CD4-positive, alpha-beta T cell treated with Interleukin-10 for 1 hour (primary cell): ENCODE measurements at regions not wholly inside any gene's neighbourhood (a gene's known extent, or its start where the extent isn't known, plus 50 kb on each side); places are given as distances from the start of the nearest gene placed in this dataset.
"Not testable (repeated sequence)": the region's sequence is repeated elsewhere in the genome, so short reads cannot be mapped to it uniquely, and the experiment has no call there.

Experiments used
- DNase-seq: peaks from one replicate; pipeline ENCODE4 v3.0.0-alpha.2; 2020

DNA sequence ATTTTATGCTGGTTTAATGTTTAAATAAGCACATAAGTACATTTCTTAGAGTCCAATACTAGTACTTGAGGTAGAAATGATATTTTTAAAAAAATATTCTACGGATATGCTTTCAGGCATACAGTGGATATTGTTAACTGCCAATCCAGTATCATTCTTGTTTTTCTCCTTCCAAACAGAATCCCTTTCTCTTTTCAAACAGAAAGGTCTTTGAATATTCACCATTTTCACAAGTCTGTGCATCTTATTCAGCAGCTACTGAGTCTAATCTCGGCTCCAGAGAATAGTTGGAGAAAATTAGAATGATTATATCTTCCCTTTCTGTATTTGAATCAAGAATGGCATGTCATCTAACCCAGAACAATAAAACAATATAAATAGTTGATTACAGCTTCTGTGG is 174.5 kb downstream of the GOLGA6L6 start:
- DNase-seq, result no peak

DNA sequence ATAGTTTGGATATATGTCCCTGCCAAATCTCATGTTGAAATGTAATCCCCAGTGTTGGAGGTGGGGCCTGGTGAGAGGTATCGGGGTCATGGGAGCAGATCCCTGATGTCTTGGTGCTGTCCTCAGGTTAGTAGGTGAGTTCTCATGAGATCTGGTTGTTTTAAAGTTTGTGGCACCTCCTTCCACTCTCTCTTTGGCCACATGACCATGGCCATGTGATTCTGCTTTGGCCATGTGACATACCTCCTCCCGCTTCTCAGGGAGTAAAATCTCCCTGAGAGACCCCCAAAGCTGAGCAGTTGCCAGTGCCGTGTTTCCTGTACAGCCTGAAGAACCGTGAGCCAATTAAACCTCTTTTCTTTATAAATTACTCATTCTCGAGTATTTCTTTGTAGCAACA is 178.0 kb downstream of the GOLGA6L6 start:
- DNase-seq, result not testable (repeated sequence)

DNA sequence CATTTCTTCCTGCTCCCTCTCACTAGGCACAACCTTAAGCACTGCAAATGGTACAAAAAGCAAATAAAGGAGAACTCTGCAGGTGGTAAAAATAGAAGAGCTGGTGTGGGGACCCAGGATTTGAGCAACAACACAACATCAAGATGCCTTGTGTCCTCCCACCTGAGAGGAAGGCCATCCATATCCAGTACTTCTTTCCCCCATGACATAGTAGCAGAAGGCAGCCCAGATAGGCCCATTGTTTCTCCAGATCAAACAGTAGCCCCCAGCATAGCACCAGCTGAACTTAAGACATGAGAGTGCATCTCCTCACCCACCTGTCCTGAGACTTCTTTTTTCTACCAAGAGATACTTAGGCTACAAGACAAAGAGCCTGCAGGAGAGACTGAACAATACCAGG is 180.5 kb downstream of the GOLGA6L6 start:
- DNase-seq, result no peak

DNA sequence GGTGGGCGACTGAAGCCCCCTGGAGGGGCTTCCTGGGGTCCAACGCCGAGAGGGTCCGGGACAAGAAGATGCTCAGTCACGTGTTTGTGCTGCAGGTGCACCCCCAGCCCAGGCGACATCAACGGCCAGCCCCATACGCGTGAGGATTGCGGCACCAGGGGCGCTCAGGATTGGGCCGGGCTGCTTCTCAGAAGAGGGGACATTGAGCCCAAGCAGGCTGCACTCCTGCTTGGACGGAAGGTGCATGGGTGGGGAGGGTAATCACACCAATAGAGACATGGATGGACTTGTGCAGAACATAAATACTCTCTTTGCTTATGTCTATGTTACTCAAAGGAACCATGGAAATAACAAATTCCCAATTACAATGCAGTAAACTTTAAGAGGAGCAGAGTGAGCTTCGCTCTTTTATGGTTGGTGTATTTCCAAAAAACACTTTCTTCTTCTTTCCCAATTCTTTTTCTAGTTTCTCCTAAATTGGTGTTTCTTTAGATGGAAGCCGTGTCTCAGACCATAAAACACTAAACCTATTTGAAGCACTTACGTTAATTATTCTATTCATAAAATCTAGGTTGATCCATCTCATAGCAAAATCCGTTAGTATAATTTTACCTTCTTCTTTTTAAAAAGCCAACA is 182.7 kb downstream of the GOLGA6L6 start:
- DNase-seq, result no peak

DNA sequence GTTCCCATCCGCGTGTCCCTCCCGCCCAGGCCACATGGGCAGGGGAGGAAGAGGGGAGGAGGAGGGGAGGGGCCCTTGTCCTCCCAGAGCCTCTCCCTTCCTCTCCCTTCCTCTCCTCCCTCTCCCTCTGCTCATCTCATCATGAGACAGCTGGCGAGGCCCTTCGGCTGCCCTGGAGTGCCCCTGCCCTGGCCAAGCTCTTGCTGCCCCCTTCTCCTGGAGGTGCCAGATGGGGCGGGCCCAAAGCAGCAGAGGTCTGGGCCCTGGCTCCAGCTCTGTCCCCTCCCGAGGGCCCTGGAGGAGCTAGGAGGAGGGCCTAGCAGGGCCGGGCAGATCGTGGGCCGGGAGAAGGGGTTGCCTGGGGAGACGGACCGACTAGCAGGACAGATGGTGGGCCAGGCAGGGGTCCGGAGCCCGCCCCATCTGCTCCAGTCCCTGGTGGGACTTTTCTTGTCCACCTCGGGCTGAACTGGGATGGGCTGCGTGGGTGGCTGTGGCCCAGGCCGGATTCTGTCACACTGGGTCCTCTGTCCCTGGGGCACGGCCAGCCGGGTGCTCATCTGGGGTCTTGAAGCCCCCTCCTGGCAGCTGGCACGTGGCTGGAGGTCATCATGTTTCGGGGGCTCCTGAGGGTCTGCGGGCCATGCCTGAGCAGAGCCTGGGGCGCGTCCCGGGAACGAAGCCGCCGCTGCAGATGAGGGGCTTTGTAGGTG is 183.4 kb downstream of the GOLGA6L6 start:
- DNase-seq, result no peak

DNA sequence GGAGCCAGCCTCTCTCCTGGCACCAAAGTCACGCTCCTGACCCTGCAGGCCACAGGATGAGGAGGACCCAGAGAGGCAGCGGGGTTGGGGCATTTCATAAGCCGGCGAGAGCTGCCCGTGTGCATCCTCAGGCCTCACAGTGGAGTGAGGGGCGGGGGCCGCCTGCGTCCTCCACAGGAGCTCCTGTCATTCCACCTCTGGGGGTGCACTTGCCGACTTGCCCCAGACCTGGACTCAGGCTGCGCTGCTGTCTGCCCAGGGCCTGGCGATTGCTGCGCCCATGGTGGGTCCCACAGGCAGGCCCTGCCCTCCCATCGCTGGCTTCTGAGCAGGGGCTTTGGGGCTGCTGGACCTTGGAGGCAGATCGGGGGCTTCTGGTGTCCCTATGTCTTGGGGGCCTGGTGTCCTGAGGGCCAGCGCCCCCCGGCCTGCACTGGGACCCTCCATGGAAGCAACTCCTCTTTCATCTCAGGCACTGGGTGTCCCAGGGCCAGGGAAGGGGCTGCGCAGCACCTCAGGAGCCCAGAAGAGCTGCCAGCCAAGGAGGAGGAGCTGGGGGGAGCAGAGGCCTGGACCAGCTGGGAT is 184.0 kb downstream of the GOLGA6L6 start:
- DNase-seq, result no peak

DNA sequence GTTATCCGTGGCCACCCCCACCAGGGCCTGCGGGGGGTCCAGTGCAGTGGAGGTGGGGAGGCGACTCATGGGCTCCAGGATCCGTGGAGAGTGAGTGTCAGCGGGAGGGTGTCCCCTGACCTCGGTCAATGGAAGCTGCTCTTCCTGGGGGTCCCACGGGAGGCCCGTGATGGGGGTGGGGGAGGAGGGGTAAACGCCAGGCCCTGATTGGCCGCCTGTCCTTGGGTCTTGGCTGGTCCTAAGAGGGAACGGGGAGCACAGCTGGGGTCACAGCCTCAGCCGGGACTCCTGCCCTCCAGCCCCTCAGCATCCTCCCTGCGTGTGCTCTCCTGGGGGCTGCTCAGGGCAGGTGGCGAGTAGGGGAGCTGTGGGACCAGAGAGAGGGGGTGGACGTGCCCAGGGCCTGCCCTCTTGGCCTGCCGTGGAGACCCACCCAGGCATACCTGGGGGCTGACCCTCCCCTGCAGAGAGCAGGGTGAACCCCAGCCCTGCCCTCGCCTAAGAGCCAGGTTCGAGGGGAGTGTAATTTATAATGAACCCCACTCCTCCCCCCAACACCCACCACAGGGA is 184.6 kb downstream of the GOLGA6L6 start:
- DNase-seq, result no peak

DNA sequence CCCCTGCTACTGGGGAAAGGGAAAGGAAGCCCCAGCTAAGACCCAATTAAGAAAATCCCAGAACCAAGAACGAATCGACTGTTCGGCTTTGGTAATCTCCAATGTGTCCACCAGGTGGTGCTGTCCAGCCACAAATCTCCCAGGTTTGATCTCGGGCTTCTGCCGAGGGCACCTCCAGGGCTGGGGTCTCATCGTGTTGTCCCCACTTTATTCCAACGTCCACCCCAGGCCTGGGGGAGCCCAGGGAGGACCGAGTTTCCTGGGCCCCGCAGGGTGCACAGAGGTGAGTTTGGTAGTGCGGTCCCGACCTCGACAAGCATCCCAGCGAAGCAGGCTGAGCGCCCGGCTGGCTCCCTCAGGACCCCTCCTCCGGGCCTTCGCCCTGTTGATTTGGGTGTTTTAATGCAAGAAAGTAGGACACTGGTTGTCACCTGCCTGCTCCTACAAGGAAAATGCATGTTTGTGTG is 185.1 kb downstream of the GOLGA6L6 start:
- peak; percentile 76 for DNase-seq

DNA sequence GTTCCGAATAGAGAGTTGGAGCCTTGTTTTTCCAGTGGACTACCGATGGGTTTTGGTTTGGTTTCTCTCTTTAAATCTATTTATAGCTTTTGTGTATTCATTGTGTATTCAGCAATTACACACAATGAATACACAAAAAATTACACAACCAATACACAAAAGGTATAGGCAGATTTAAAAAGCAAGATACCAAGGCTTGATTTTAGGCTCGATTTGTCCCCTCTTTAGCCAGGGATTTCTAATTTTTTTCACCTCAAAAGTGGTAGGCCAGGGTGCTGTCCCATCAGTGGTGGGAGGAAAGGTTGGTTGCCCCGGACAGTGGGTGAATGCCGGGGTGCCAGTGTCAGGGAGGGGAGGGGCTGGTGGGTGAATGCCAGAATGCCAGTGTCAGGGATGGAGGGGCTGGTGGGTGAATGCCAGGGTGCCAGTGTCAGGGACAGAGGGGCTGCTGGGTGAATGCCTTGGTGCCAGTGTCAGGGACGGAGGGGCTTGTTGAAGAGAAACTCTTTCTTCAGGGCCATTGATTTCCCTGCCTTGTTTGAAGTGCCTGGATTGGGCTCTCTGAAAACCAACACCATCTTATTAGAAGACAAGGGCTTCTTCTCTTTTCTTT is 186.2 kb downstream of the GOLGA6L6 start:
- no peak for DNase-seq

DNA sequence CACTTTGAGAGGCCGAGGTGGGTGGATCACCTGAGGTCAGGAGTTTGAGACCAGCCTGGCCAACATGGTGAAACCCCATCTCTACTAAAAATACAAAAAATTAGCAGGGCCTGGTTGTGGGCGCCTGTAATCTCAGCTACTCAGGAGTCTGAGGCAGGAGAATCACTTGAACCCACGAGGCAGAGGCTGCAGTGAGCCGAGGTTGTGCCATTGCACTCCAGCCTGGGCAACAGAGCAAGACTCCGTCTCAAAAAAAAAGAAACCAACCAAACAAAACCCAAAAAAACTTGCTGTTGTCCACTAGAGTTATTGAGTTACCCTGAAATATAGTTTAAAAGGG is 186.7 kb downstream of the GOLGA6L6 start:
- not testable (repeated sequence) for DNase-seq

DNA sequence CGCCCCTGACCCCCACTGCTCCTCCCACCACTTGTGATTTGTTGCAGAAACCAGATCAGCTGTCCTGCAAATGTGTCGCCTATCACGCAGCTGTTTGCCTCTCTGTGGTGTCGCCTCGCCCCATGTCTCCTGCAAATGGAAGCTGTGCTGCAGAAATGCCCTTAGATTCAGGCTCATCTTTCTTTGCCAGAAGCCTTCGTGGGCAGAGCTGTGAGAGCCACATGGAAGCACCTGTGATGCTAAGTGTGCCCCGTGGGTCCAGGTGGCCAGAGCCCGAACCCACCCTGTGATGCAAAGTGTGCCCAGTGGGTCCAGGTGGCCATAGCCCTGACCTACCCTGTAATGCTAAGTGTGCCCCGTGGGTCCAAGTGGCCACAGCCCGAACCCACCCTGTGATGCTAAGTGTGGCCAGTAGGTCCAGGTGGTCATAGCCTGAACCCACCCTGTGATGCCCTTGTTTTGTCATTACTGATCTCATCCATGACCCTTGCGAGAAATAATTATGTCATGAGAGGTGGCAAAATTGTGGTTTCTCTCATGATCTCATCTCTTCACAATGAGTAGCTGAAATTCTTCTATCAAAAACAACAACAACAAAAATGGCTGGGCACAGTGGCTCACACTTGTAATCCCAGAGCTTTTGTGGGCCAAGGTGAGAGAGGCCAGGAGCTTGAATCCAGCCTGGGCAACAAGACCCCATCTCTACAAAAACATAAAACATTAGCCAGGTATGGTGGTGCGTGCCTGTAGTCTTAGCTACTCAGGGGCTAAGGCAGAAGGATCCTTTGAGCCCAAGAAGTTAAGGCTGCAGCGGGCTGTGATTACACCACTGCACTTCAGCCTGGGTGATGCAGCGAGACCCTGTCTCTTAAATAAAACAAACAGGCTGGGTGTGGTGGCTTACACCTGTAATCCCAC is 187.4 kb downstream of the GOLGA6L6 start:
- no peak for DNase-seq

DNA sequence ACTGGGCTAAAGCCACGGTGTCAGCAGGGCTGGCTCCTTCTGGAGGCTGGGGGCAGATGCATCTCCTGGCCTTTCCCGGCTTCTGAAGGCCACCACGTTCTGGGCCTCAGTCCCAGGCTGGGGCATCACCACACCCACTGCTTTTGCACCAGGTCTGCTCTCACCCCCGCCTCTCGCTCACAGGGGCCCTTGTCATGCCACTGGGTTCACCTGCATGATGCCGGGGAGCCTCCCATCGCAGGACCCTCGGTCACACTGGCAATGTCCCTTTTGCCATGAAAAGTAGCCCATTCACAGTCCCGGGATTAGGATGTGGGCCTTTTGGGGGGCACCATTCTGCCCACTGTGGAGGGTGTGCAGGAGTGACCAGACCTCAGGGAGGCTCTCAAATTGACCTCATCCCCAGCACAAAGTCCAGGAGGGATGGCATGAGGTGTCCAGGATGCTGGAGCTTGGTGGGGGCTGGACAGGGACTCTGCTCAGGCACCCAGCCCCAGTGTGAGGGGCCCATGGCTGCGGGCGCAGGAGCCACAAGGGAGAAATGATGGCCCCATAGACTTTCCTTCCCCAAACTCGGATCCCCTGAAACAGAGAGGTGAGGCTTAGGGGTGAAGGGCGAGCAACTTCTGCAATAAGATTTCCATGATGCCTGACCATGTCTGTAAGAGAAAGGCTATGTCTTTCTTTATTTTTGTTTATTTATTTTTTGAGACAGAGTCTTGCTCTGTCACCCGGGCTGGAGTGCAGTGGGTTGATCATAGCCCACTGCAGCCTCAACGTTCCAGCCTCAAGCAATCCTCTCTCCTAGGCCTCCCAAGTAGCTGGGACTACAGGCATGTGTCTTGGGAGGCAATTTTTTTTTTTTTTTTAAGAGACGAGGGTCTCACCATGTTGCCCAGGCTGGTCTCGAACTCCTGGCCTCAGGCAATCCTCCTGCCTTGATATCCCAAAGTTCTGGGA is 189.1 kb downstream of the GOLGA6L6 start:
- no peak for DNase-seq

DNA sequence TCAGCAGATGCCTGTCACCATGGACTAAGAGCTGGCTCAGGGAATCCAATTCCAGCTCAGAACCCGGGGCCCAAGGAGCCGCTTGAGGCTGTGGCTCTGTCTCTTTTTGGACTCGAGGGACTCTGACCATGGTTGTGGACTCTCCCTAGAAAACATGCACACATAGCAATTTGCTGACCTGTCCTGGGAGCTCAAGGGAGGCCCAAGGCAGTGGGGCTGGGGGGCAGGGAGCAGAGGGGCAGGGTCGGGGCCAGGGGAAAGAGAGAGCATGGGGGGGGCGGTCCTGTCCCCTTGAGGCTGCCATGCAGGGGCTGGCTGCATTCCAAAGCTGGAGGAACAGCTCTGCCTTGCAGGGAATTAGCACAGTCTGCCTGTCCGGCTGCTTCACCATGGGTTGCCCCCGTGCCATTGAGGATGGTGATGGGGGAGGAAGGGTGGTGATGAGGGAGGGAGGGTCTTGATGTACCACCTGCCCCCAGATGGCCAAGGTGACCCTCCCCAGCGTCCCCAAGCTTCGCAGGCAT is 190.1 kb downstream of the GOLGA6L6 start:
- DNase-seq, result no peak

DNA sequence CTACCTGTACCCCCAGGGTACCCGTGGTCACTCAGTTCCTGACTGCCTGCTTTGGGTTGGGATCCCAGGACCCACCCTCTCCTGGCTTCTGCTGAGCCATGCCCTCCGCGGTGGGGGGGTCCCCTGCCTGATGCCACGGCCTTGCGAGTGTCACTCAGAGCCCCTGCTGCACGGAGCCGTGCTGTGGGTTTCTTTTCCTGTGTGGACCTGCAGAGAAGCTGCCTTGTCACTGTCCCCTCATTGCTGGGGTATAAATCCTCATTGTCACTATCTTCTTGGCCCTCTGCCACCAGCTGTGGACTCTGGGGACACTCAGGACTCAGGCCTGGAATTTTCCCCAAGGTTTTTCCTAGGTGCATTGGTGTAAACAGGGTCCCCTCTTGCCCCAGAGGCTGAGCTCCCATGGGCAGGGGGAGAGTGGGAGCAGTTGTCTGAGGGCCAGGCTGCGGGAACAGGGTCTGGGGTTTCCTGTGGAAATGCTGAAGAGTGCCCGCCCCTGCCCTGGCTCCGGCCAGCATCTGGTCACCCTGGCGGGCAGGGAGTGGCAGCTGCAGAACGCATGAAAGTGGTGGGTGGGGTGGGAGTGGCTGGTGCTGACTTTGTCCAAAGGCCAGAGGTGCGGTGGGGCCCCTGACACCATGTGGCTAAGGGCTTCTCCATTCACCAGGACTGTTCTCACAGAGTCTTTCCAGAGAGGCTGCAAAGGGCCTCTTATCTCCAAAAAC is 191.7 kb downstream of the GOLGA6L6 start:
- no peak for DNase-seq

DNA sequence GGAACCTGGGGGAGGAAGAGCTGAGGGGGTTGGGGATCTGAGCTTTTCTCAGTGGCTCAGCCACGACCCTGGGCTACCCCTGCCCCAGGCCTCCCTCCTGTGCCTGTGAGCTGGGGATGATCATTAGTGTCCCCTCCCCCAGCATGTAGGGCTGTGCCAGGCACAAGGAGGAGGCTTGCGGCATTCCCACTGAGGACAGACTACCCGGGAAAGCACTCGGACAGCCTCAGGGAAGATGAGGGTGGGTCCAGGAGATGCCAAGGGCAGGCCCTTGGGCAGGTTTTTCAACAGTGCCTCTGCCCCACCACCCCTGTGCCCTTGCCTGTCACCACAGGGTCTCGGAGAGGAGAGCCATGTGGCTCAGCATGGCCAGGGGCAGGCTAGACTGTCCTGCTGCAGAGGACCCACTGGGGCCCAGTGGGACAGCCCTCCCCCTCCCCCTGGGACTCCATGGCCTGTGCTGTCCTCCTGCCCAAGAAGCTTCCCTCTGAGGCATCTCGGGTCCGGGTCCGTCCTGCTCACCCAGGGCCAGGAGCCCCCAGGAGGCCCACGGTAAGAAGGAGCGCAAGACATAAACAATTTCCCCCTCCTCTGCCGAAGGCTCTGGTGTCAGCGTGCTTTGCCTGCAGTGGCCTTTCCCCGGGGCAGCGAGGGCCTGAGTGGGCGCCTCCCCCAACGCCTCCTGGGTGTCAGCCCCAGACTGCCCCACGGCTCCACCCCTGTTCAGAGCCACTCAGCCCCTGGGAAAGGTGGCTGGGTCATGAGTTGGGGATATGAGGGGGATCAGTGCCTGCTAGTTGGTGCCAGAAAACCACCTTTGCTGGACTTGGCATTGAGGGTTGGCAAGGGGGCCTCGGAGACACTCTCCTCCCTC is 192.5 kb downstream of the GOLGA6L6 start:
- DNase-seq, result no peak

DNA sequence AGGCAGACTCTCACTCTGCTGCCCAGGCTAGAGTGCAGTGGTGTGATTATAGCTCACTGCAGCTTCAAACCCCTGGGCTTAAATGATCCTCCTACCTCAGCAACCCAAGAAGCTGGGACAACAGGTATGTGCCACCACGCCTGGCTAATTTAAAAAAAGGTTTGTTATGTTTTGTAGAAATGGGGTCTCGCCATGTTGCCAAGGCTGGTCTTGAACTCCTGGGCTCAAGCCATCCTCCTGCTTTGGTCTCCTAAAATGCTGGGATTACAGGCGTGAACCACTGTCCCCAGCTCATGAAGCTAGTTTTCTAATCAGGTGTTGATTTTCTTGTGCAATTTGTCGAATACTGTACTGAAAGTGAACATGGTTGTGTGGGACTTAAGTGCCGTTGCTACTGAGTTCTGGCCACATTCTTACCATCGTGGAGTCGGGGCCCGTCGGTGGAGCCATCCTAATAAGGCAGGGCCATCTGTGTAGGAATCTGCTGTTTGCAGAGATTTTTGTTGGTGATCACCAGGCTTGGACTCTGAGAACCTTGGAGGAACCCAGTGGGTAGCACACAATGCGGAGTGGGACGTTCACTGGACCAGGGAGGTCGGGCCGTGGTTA is 193.2 kb downstream of the GOLGA6L6 start:
- no peak for DNase-seq

DNA sequence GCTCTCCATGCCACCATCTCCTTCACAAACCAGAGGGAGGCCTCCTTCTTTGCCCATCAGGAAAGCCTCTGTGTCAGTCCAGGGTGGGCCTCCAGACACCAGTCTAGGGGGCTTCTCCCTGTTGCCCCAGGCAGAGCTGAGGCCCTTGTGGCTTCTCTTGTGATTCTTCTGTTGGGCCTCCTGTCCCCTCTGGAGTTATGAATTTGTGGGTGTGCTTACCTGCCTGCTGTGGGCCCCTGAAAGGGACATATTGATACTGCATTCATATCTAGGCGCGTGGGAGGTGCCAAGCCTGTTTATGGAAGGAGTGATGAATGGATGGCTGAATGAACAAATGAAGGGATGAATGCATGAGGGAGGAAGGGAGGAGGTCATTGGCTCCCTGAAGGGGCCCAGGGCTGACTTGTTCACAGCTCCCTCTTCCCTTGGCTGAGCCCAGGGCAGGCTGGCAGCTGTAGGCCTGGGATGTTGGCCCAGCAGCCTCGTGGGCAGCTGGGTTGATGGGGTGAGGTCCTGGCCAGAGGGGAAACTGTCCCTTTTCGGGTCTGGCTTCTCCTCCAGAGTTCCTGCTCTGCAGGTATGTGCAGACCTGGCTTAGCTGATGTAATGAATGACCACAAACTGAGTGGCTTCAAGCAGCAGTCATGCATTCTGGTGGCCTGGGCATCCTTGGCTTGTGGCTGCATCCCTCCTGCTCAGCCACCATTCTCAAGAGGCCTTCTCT is 195.4 kb downstream of the GOLGA6L6 start:
- no peak for DNase-seq

DNA sequence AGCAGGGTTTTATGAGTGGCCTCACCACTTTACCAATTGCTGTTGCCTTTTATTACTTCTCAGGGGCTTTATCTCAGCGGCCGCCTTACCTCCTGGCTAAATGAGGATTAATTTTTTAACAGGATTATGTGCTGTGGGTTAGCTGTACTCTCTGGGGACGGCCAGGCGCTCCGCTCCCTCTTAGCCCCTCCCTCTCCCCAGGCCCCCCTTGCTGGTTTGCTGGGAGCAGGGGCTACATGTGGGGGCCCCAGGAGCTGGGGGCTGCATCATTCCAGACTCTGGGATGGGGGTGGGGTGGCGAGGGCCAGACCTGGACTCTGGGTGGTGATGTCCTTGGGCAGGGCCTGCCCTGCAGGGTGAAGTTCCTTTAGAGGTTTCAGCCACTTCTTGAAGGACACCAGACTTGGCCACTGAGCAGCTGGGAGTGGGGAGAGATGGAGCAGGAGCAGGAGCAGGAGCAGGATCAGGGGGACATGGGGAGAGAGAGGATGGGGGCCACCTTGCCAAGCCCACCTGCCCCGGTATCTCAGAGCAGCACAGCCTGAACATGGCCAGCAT is 196.1 kb downstream of the GOLGA6L6 start:
- no peak for DNase-seq
